HG02852 (cell line): ENCODE measurements at regions not wholly inside any gene's neighbourhood (a gene's known extent, or its start where the extent isn't known, plus 50 kb on each side); places are given as distances from the start of the nearest gene placed in this dataset.

ENCODE experiments used
- ATAC-seq: cut with Tn5 transposase; IDR thresholded peaks from one replicate; pipeline ENCODE4 v1.9.1; 2021; ENCODE audit warnings: mild to moderate bottlenecking, moderate library complexity; ENCODE audit not compliant: unreplicated experiment

- ATAC-seq, result no peak
These were observed 83.9 kb upstream of the NWD2 start for GRCh38 chr4:37160653-37161052.

- no peak for ATAC-seq
These were observed 78.7 kb upstream of the NWD2 start for GRCh38 chr4:37165844-37166243.

- ATAC-seq, result no peak
These were observed 74.6 kb upstream of the NWD2 start for GRCh38 chr4:37169956-37170355.

- no peak for ATAC-seq
These were observed 56.4 kb upstream of the NWD2 start for GRCh38 chr4:37188100-37188499.
